ENCODE measurements at regions not wholly inside any gene's neighbourhood (a gene's known extent, or its start where the extent isn't known, plus 50 kb on each side); places are given as distances from the start of the nearest gene placed in this dataset.

DNA sequence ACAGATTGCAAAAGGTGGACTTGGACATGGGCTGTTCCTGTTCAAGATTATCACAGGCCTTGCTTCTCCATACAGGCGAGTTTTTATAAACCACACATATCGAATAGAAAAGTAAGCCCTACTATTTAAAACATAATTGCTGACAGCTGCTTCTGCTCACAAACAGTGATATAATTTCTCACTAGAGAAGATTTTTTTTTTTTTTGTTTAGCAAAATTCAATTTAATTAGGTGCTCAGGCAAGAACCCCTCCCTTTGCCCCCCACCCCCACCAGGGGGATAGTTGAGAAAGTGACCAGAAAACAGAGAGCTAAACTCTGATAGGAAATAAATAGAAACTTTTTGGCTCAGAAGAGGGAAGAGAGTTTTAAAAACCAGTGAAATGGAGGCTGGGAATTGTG lies 132.8 kb upstream of the CRY1 start:
- DNase-seq: no peak

GRCh38 chr12:107228076-107228475 lies 134.7 kb upstream of the CRY1 start:
- no peak for DNase-seq

GRCh38 chr12:107229827-107230226 lies 136.5 kb upstream of the CRY1 start:
- no peak for DNase-seq

- DNase-seq: no peak
Measured at GRCh38 chr12:107231303-107231702, 138.0 kb upstream of the CRY1 start.

- no peak for DNase-seq
Measured at GRCh38 chr12:107233551-107233950, 140.2 kb upstream of the CRY1 start.

GRCh38 chr12:107235600-107235999 lies 142.3 kb upstream of the CRY1 start:
- DNase-seq: no peak

GRCh38 chr12:107236824-107237511 lies 143.6 kb upstream of the CRY1 start:
- DNase-seq: no peak

- DNase-seq: no peak
Measured at GRCh38 chr12:107238296-107238695, 144.9 kb upstream of the CRY1 start.

GRCh38 chr12:107241411-107241810 lies 148.1 kb upstream of the CRY1 start:
- no peak for DNase-seq

DNA sequence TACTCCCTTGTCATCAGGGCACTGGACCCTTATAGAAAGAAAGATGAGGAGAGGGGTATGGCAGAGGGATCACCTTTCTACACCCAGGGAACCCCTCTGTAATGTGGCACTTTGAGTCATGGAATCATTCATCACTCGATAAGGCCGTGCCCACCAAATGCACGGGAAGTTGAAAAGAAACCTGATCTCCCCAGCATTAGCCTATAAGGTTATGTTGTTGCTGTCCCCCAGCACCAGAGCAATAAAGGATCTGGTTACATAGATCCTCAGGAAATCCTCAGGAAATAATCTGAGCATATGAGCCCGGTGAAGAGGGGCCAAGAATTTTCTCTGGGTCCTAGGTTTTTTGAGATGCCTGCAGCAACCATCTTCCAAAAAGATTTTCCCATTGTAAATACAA lies 148.8 kb upstream of the CRY1 start:
- peak; percentile 4 for DNase-seq

DNA sequence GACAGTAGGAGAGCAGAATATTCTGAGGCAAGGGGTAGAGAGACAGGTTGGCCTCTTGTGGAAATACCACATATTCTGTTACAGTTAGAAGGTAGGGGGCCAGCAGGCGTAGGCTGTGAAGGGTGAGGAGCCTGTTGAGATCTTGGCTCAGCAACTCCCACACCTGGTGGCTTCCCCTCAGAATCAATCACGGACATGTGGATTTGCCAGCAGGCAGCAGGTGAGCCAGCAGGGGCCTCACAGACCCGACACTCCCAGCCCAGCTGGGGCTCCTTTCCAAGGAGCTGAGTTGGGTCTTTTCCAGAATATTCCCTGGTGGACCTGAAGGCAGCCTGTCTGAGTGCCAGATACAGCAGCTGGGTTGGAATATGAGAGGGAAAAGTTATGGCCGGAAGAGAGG lies 150.0 kb upstream of the CRY1 start:
- no peak for DNase-seq

DNA sequence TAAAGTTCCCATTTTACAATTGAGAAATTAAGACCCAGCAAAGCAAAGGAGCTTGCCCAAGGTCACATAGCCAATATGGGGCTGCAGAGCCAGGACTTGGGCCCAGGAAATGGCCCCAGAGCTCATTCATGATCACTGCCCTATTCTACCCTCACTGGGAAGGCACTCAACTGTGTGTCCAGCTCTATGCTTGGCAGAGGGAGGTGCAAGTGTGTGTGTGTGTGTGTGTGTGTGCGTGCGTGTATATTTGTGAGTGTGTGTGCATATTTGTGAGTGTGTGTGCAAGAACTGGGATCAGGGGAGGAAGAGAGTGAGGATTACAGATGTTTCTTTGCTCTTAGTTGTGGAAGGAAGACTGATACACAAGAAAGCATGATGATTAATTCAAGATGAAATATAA lies 151.2 kb upstream of the CRY1 start:
- no peak for DNase-seq

GRCh38 chr12:107247650-107248049 lies 154.3 kb upstream of the CRY1 start:
- no peak for DNase-seq

- DNase-seq: no peak
Measured at GRCh38 chr12:107248187-107248586, 154.8 kb upstream of the CRY1 start.

DNA sequence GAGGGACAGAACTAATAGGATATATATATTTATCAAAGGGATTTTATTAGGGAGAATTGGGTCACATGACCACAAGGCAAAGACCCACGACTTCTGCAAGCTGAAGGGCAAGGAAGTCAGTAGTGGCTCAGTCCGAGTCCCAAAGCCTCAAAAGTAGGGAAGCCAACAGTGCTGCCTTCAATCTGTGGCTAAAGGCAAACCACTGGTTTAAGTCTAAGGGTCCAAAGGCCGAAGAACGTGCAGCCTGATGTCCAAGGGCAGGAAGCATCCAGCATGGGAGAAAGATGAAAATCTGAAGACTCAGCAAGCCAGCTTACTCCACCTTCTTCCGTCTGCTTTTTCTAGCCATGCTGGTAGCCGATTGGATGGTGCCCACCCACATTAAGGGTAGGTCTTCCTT lies 157.9 kb upstream of the CRY1 start:
- no peak for DNase-seq

GRCh38 chr12:107253361-107253760 lies 160.0 kb upstream of the CRY1 start:
- no peak for DNase-seq

GRCh38 chr12:107254258-107254856 lies 161.0 kb upstream of the CRY1 start:
- no peak for DNase-seq

DNA sequence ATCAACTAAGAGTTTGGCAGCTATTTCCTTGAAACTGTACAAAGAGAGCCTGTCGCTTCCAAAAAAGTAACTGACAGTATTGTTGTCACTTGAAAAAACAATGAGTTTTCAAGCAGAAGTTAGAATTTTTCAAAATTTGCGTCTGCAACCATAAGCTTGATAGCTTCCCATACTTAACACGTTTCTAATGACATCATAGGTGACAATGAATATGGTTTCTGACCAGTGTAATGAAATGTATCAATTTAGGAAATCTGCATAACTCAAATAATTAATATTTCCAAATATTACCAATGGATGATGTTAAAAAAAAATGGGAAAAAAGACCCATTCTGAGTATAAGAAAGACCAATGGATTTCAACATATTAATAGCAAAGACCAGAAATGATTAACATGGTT lies 165.4 kb upstream of the CRY1 start:
- DNase-seq: no peak

GRCh38 chr12:107263980-107264379 lies 170.6 kb upstream of the CRY1 start:
- no peak for DNase-seq

DNA sequence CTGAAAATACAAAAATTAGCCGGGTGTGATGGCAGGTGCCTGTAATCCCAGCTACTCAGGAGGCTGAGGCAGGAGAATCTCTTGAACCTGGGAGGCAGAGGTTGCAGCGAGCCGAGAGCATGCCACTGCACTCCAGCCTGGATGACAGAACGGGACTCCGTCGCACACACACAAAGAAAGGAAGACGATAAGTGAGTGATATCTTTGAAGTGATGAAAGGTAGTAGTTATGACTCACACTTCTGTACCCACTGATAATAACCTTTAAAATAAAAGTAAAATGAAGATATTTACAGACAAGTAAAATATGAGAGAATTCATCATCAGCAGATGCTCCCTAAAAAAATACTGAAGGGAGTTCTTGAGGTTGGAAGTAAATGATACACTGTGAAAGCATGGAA lies 171.3 kb upstream of the CRY1 start:
- no peak for DNase-seq

GRCh38 chr12:107267604-107268003 lies 174.3 kb upstream of the CRY1 start:
- no peak for DNase-seq

DNA sequence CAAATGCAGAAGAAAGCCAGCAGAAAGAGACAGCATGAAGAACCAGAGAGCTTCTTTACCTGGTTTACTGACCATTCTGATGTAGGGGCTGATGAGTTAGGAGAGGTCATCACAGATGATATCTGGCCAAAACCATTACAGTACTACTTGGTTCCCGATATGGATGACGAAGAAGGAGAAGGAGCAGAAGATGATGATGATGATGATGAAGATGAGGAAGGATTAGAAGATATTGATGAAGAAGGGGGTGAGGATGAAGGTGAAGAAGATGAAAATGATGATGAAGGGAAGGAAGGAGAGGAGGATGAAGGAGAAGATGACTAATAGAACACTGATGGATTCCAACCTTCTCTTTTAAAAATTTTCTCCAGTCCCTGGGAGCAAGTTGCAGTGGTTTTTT lies 178.2 kb upstream of the CRY1 start:
- DNase-seq: no peak

GRCh38 chr12:107275530-107275929 lies 182.2 kb upstream of the CRY1 start:
- no peak for DNase-seq

DNA sequence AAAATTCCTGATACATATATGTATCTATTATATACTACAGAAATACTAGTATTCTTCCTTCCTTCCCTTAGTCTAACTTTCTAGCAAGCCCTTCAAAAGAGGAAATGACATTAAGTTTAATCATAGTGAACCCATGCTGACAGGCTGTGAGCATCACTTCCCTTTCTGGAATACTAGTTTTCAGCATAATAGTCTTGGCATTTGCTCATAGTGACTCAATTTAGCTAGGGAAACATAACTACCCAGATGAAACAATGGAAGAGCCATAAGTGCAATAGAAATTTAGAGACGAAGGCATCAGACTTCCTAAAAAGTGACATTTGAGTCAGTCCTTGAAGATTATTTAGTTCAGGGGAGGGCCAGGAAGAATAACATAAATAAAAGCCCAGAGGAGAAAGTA lies 184.5 kb upstream of the CRY1 start:
- DNase-seq: no peak

DNA sequence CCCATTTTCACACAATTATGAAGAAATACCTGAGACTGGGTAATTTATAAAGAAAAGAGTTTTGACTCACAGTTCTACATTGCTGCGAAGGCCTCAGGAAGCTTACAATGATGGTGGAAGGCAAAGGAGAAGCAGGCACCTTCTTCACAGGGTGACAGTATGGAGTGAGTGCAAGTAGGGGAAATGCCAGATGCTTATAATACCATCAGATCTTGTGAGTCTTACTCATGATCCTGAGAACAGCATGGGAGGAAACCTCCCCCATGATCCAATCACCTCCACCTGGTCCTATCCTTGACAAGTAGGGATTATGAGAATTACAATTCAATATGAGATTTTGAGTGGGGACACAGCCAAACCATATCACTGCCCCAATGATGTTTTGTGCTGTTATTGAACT lies 189.3 kb upstream of the CRY1 start:
- DNase-seq: no peak
